ENCODE measurements at regions not wholly inside any gene's neighbourhood (a gene's known extent, or its start where the extent isn't known, plus 50 kb on each side); places are given as distances from the start of the nearest gene placed in this dataset.

- no peak for TF ChIP-seq ZNF565 (CRISPR knock-in tag; conservative IDR thresholded peaks at IDR 0.05; ENCODE audit: low read depth)
- no peak for TF ChIP-seq RARB (CRISPR knock-in tag; IDR thresholded peaks at IDR 0.05)
These were observed 1722.8 kb downstream of the MAT2B start for GRCh38 chr5:165228184-165228583.

All from SK-N-SH treated with all-trans-retinoic acid at 6 μM for 48 hours (cell line).